GM10266 (cell line): ENCODE measurements at regions not wholly inside any gene's neighbourhood (a gene's known extent, or its start where the extent isn't known, plus 50 kb on each side); places are given as distances from the start of the nearest gene placed in this dataset.

Experiments used
- DNase-seq: peaks from one replicate; pipeline ENCODE4 v3.0.0; 2012; ENCODE audit errors: extremely low spot score
- CTCF ChIP-seq: IDR thresholded peaks from 2 replicates; pipeline ENCODE4 v1.5.1; 2012; ENCODE audit warnings: mild to moderate bottlenecking, low read depth; ENCODE audit not compliant: control insufficient read depth, insufficient read depth; ENCODE audit errors: missing control alignments

DNA sequence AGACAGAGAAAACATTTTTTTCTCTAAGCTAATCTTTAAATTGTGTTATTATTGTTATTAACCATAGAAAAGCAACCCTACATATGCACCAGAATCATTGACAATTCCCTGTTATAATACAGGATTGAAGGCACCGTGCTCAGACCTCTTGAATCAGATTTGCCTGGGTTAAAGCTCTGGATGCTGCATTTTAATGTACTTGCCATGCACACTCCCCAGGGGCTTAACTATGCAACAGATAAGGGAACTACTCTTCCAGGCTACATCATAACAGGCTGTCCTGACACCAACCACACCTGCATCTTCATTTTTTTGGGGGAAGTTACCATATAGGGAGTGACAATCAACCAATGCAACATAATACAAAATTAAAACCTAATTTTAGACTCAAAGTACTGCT lies 1187.6 kb upstream of the CDH8 start:
- TF ChIP-seq CTCF = no peak
- no peak for DNase-seq

DNA sequence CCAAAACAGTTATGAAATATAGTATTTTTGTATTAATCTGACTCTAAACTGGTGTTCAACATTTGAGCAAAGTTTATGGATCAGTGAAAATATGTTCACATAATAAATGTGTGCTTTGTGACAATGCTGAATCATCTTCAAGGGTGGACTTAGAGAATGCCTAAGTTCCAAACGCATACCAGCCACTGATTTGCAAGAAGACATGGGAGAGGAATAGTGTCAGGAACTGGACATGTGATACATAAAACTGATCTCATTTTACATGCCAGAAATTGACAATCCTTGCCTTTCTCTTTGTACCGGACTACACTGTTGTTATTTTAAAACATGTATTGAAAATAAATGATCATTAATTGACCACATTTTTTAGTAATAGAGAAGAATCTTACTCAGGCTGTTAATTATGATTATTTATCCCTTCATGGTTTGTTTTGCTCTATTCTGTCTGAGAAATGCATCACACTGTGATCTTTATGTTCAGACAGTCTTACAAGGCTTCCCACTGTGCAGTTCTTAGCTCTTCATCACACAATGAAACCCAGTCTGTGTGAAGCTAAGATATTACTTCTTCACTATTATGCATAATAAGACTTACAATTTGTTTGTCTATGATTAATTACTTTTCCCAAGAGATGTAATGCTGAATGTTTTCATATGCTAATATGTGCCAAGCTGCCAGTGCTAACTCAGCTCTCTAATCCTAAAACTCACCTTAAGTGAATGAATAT lies 1180.6 kb upstream of the CDH8 start:
- DNase-seq = no peak
- TF ChIP-seq CTCF = no peak

DNA sequence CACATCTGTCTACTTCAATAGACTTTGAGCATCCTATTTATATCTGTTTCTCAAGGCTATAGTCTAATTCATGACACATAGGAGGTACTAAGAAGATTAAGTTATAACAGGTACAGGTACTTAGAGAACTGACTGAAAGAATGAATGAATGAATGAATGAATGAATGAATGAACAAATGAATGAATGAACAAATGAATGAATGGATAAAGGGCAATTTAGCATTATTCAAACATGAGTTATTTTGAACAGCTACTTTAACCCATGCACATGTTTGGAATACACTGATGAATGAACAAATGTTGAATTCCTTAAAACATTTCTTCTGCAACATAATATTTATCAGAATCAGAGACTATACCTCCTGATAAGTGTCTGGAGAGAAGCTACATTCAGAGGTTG lies 1165.6 kb upstream of the CDH8 start:
- no peak for TF ChIP-seq CTCF

DNA sequence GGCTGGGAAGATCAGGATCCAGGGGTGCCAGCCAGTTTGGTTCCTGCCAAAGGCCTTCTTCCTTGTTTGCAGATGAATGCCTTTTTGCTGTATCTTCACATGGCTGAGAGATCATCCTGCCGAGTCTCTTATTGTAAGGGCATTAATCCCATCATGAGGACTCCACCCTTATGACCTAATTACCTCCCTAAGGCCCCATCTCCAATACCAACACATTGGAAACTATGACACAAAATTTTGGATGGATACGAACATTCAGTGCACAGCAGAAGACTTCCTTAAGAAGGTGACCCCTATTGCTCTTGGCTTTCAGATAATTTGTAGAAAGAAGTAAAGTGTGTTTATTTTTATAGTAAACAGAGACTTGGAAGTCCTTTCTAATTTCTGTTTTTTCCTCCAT lies 1164.7 kb upstream of the CDH8 start:
- TF ChIP-seq CTCF = no peak
- DNase-seq = no peak

More for the DNA sequence above, 1165.6 kb upstream of the CDH8 start:
- no peak for DNase-seq

- TF ChIP-seq CTCF = no peak
- no peak for DNase-seq
These were observed 1159.1 kb upstream of the CDH8 start for GRCh38 chr16:63195336-63195735.

- DNase-seq = no peak
- TF ChIP-seq CTCF = no peak
These were observed 1156.7 kb upstream of the CDH8 start for GRCh38 chr16:63192980-63193379.

GRCh38 chr16:63188086-63188771 lies 1152.0 kb upstream of the CDH8 start:
- no peak for DNase-seq
- no peak for TF ChIP-seq CTCF
